SK-N-SH (cell line): ENCODE measurements at regions not wholly inside any gene's neighbourhood (a gene's known extent, or its start where the extent isn't known, plus 50 kb on each side); places are given as distances from the start of the nearest gene placed in this dataset.
A peak's percentile ranks its signal among the peaks of the same experiment; 100 is the strongest.

ENCODE experiments used
- CTCF ChIA-PET: fragments of 300-600, 350-600 bp; formaldehyde crosslinking; extraction: SDS; loops from one replicate; lab custom pipeline; 2021; lab: Yijun Ruan, JAX
- POLR2A ChIA-PET: fragments of 350-600 bp; sonication (Branson Sonifier 250); formaldehyde crosslinking; extraction: SDS; loops from one replicate; lab custom pipeline; 2020; ENCODE audit warnings: antibody characterized with exemption, inconsistent platforms; lab: Yijun Ruan, JAX
- DNase-seq: peaks from one replicate; pipeline ENCODE4 v3.0.0; 2012
- H2AFZ ChIP-seq: fragments of 200-600 bp; sonication (generic); 2 replicates; pipeline ENCODE4 v1.8.1; 2016; ENCODE audit warnings: antibody characterized with exemption, mild to moderate bottlenecking, low read depth
- H3F3A ChIP-seq: fragments of 200-600 bp; sonication (generic); replicated peaks from 2 replicates; pipeline ENCODE3; 2016; ENCODE audit warnings: antibody characterized with exemption, mild to moderate bottlenecking; ENCODE audit not compliant: insufficient read depth
- H3K27ac ChIP-seq, 2 experiments: fragments of 200-500 bp in 1 of 2; fragments of 200-600 bp in 1 of 2; sonication (Bioruptor generic) in 1 of 2; sonication (generic), shearing (Covaris generic) in 1 of 2; 2 replicates each; pipeline versions ENCODE4 v1.5.1 to v1.6.1; 2014 to 2016; ENCODE audit warnings: low read depth in 2 of 2, inconsistent platforms in 1 of 2, low read length in 1 of 2, mild to moderate bottlenecking in 1 of 2, mixed read lengths in 1 of 2
- H3K27me3 ChIP-seq: fragments of 200-600 bp; sonication (generic), shearing (Covaris generic); 2 replicates; pipeline ENCODE4 v1.6.1; 2016; ENCODE audit warnings: mixed run types; ENCODE audit not compliant: insufficient read depth
- H3K36me3 ChIP-seq, 2 experiments: fragments of 200-500 bp in 1 of 2; fragments of 200-600 bp in 1 of 2; sonication (Bioruptor generic) in 1 of 2; sonication (generic) in 1 of 2; replicated peaks in 1 of 2; 2 replicates each; pipeline versions ENCODE3 to v1.5.1; 2014 to 2016; ENCODE audit warnings: low read length in 1 of 2, mild to moderate bottlenecking in 1 of 2; ENCODE audit not compliant: insufficient read depth in 2 of 2, control insufficient read depth in 1 of 2
- H3K4me1 ChIP-seq, 2 experiments: fragments of 200-500 bp in 1 of 2; fragments of 200-600 bp in 1 of 2; sonication (Bioruptor generic) in 1 of 2; sonication (generic), shearing (Covaris generic) in 1 of 2; 2 replicates each; pipeline versions ENCODE4 v1.5.1 to v1.6.1; 2014 to 2016; ENCODE audit warnings: low read depth in 1 of 2, low read length in 1 of 2, mixed run types in 1 of 2; ENCODE audit not compliant: insufficient read depth in 2 of 2, control insufficient read depth in 1 of 2
- H3K4me2 ChIP-seq: fragments of 200-600 bp; sonication (generic), shearing (Covaris generic); 2 replicates; pipeline ENCODE4 v1.6.1; 2017; ENCODE audit warnings: mixed run types
- H3K4me3 ChIP-seq, 2 experiments: fragments of 200-500 bp in 1 of 2; fragments of 200-600 bp in 1 of 2; sonication (Bioruptor generic) in 1 of 2; sonication (generic), shearing (Covaris generic) in 1 of 2; 2 replicates each; pipeline versions ENCODE4 v1.5.1 to v1.8.1; 2014 to 2016; ENCODE audit warnings: low read depth in 2 of 2, inconsistent platforms in 1 of 2, low read length in 1 of 2, mild to moderate bottlenecking in 1 of 2, mixed read lengths in 1 of 2, moderate library complexity in 1 of 2
- H3K79me2 ChIP-seq: fragments of 200-600 bp; sonication (generic); 2 replicates; pipeline ENCODE4 v1.8.1; 2017; ENCODE audit warnings: mild to moderate bottlenecking; ENCODE audit not compliant: insufficient read depth
- H3K9ac ChIP-seq: fragments of 200-600 bp; sonication (generic); 2 replicates; pipeline ENCODE4 v1.6.1; 2017; ENCODE audit warnings: mixed run types
- H3K9me2 ChIP-seq: fragments of 200-600 bp; sonication (generic); 2 replicates; pipeline ENCODE4 v1.6.1; 2017; ENCODE audit warnings: mixed run types
- H3K9me3 ChIP-seq: fragments of 200-600 bp; sonication (generic); 2 replicates; pipeline ENCODE4 v1.6.1; 2017; ENCODE audit warnings: mixed run types, mild to moderate bottlenecking, moderate library complexity
- H4K20me1 ChIP-seq: fragments of 200-600 bp; sonication (generic); 2 replicates; pipeline ENCODE4 v1.6.1; 2017; ENCODE audit warnings: mild to moderate bottlenecking, mixed run types; ENCODE audit not compliant: insufficient read depth
- ELF1 ChIP-seq: IDR thresholded peaks from 2 replicates; pipeline ENCODE4 v1.4.0; 2012
- EP300 ChIP-seq, 2 experiments: IDR thresholded peaks; 2 replicates each; pipeline versions ENCODE4 v1.4.0 to v1.6.1; 2012; ENCODE audit warnings: borderline replicate concordance in 1 of 2, low read depth in 1 of 2, low read length in 1 of 2
- FOXJ3 ChIP-seq: sonication (generic); formaldehyde crosslinking; IDR thresholded peaks from 2 replicates; pipeline ENCODE4 v1.5.1; 2020; ENCODE audit warnings: mild to moderate bottlenecking, missing genetic modification reagents
- GABPA ChIP-seq: IDR thresholded peaks from 2 replicates; pipeline ENCODE4 v1.4.0; 2012; ENCODE audit warnings: low read depth, mild to moderate bottlenecking
- MAX ChIP-seq: IDR thresholded peaks from 2 replicates; pipeline ENCODE4 v1.4.0; 2012; ENCODE audit warnings: low read depth
- MXI1 ChIP-seq: IDR thresholded peaks from 2 replicates; pipeline ENCODE4 v1.6.1; 2012; ENCODE audit warnings: mild to moderate bottlenecking, low read depth, low read length, improper control_type of control experiment
- POLR2AphosphoS5 ChIP-seq: IDR thresholded peaks from 2 replicates; pipeline ENCODE4 v1.6.1; 2012; ENCODE audit warnings: low read depth, low read length
- RCOR1 ChIP-seq: fragments of 150-350 bp; IDR thresholded peaks from 2 replicates; pipeline ENCODE4 v1.6.1; 2017; ENCODE audit warnings: antibody characterized with exemption, low read length
- REST ChIP-seq: IDR thresholded peaks from 2 replicates; pipeline ENCODE4 v1.6.1; 2012; ENCODE audit warnings: mild to moderate bottlenecking, low read depth, low read length, moderate library complexity
- SIN3A ChIP-seq: IDR thresholded peaks from 2 replicates; pipeline ENCODE4 v1.6.1; 2012; ENCODE audit warnings: low read depth, mild to moderate bottlenecking, low read length, moderate library complexity, borderline replicate concordance
- SMC3 ChIP-seq: IDR thresholded peaks from 2 replicates; pipeline ENCODE4 v1.6.1; 2012; ENCODE audit warnings: low read depth, low read length, improper control_type of control experiment
- TEAD4 ChIP-seq: IDR thresholded peaks from 2 replicates; pipeline ENCODE4 v1.4.0; 2012; ENCODE audit warnings: mild to moderate bottlenecking, borderline replicate concordance; ENCODE audit not compliant: insufficient read depth
- USF1 ChIP-seq: IDR thresholded peaks from 2 replicates; pipeline ENCODE4 v1.4.0; 2012; ENCODE audit warnings: low read depth, borderline replicate concordance
- USF2 ChIP-seq: fragments of 150-350 bp; IDR thresholded peaks from 2 replicates; pipeline ENCODE4 v1.6.1; 2017; ENCODE audit warnings: antibody characterized with exemption, low read length, low read depth, borderline replicate concordance
- YY1 ChIP-seq: IDR thresholded peaks from 2 replicates; pipeline ENCODE4 v1.4.0; 2012; ENCODE audit warnings: low read depth, mild to moderate bottlenecking
- WGBS: methylation state at CpG from one replicate; pipeline ENCODE4 v1.1.6; 2017; ENCODE audit warnings: low lambda C conversion rate; 5-methylcytosine and 5-hydroxymethylcytosine counted together

- WGBS = 80% methylated on average over 5 of the region's 5 CpGs
- TF ChIP-seq SIN3A (no peak), ELF1 (no peak), YY1 (no peak), MAX (no peak), FOXJ3 (CRISPR knock-in tag) (no peak)
- H3K4me2 ChIP-seq = no peak overlapping the region
These were observed 71.1 kb upstream of the CTLA4 start for GRCh38 chr2:203796248-203797010.

GRCh38 chr2:203797276-203797675 is 70.3 kb upstream of the CTLA4 start:
- no peak overlapping the region for H3K4me2 ChIP-seq
- H3K9ac ChIP-seq = no peak overlapping the region
- H3K27ac ChIP-seq = peak overlapping the region in 1 of 2 experiments; percentile 72; a peak in 2 of 4 replicates
- H4K20me1 ChIP-seq = no peaks in the 10 kb centered on the region
- ChIA-PET CTCF (interaction anchor here (4.8 kb wide), 1 partner anchor 18 kb away, joined by 32 read pairs; no protein-coding TSS in a partner anchor), POLR2A (no interaction called here)
- H3K4me1 ChIP-seq = peaks cover 0 to 10% of the 10 kb centered on the region in 2 experiments; a peak in 2 of 4 replicates
- TF ChIP-seq USF1 = no peak
- no peak for TF ChIP-seq SMC3
- no peak for TF ChIP-seq TEAD4
- no peak for TF ChIP-seq REST
- TF ChIP-seq MXI1 = no peak
- TF ChIP-seq POLR2AphosphoS5 = no peak
- no peak for TF ChIP-seq RCOR1
- TF ChIP-seq SIN3A = no peak
- no peak for TF ChIP-seq EP300 (IDR thresholded peaks at IDR 0.05; ENCODE audit: borderline replicate concordance in 1 of 2, low read depth in 1 of 2, low read length in 1 of 2)
- TF ChIP-seq ELF1 = no peak
- no peak for TF ChIP-seq GABPA
- no peak for TF ChIP-seq USF2
- H3K4me3 ChIP-seq = no peak overlapping the region
- H3K9me2 ChIP-seq = no peaks in the 10 kb centered on the region
- H3K9me3 ChIP-seq = no peaks in the 10 kb centered on the region
- no peaks in the 10 kb centered on the region for H3K27me3 ChIP-seq
- DNase-seq = no peak
- H3K79me2 ChIP-seq = no peaks in the 10 kb centered on the region
- H3F3A ChIP-seq = peaks cover 3% of the 10 kb centered on the region
- WGBS = 88% methylated on average over 2 of the region's 2 CpGs
- H2AFZ ChIP-seq = peak overlapping the region; percentile 59; the same call in 1 of the 2 replicates
- no peaks in the 10 kb centered on the region for H3K36me3 ChIP-seq

More at GRCh38 chr2:203796248-203797010, 71.1 kb upstream of the CTLA4 start:
- H3K27ac ChIP-seq = peak overlapping the region in 1 of 2 experiments; percentile 72; a peak in 1 of 4 replicates
- no peak overlapping the region for H3K9ac ChIP-seq
- no peaks in the 10 kb centered on the region for H3K9me2 ChIP-seq
- CTCF ChIA-PET = interaction anchor here (4.8 kb wide), 1 partner anchor 19 kb away, joined by 32 read pairs; no protein-coding TSS in a partner anchor
- H3F3A ChIP-seq = no peaks in the 10 kb centered on the region
- no peaks in the 10 kb centered on the region for H3K36me3 ChIP-seq
- H3K9me3 ChIP-seq = no peaks in the 10 kb centered on the region
- H3K4me3 ChIP-seq = no peak overlapping the region
- no peak overlapping the region for H2AFZ ChIP-seq
- H4K20me1 ChIP-seq = no peaks in the 10 kb centered on the region
- POLR2A ChIA-PET = no interaction called here
- no peak for DNase-seq
- no peaks in the 10 kb centered on the region for H3K79me2 ChIP-seq
- no peaks in the 10 kb centered on the region for H3K27me3 ChIP-seq
- H3K4me1 ChIP-seq = peaks cover 0 to 8% of the 10 kb centered on the region in 2 experiments; a peak in 1 of 4 replicates
